ENCODE measurements at regions not wholly inside any gene's neighbourhood (a gene's known extent, or its start where the extent isn't known, plus 50 kb on each side); places are given as distances from the start of the nearest gene placed in this dataset.
"Not testable (repeated sequence)": the region's sequence is repeated elsewhere in the genome, so short reads cannot be mapped to it uniquely, and the experiment has no call there.

DNA sequence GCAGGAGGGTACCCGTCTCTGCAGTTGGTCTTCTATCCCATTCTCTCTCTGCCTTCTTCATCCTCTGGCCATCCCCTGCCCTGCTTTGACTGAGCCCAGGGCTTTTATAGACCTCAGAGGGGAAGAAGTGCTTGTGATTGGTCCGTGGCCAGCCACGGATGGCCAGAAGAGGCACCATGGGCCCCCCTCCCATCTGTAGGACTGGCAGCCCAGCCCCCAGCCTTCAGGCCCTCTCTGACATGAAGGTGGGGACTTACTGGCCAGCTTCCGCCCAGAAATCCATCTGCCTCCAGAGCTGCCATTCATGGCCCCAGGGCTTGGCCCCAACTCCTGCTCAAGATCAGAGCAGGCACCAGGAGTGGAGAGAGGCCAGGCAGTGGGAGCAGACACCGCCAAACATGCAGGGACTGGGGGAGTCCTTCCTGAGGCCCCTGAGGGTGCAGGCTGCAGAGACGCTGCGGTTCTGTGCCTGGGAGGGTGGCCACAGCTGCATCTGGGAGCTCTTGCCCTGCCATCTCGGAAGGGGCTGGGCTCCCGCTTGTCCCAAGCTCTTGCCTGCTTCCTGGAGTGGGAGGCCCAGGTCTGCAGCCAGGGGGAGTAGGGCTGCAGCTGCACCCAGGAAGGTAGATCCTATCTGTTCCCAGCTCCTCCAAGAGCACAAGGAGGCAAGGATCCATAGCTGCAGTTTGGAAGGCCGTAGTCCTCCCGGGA is 698.6 kb upstream of the B3GALT2 start:
- Histone ChIP-seq H3K9me3 (no peaks in the 10 kb centered on the region), H3K27ac (no peak overlapping the region), H3K4me1 (no peaks in the 10 kb centered on the region), H3K36me3 (no peaks in the 10 kb centered on the region), H3K27me3 (no peaks in the 10 kb centered on the region), H3K4me3 (replicated peaks in 1 of 3) (no peak overlapping the region)
- 93 to 97% methylated on average over 5 to 7 of the region's 11 CpGs for WGBS, 2 donors
- DNase-seq, result no peak
- intact Hi-C loops (cut with DNase I), result no loop called here
- TF ChIP-seq CTCF (IDR thresholded peaks at IDR 0.05), result no peak
- no peak for TF ChIP-seq POLR2A (IDR thresholded peaks at IDR 0.05)

- H3K27ac ChIP-seq; H3K4me1 ChIP-seq; intact Hi-C loops (cut with DNase I); H3K27me3 ChIP-seq; DNase-seq; H3K4me3 ChIP-seq (replicated peaks in 1 of 3); H3K9me3 ChIP-seq; H3K36me3 ChIP-seq: not testable (repeated sequence)
- 86 to 91% methylated on average over 1 of the region's 1 CpG for WGBS, 2 donors
These were observed 691.5 kb upstream of the B3GALT2 start for GRCh38 chr1:193877920-193878319.

- Histone ChIP-seq H3K9me3 (no peaks in the 10 kb centered on the region), H3K27me3 (no peaks in the 10 kb centered on the region), H3K4me3 (replicated peaks in 1 of 3) (no peak overlapping the region), H3K4me1 (no peaks in the 10 kb centered on the region), H3K36me3 (no peaks in the 10 kb centered on the region), H3K27ac (no peak overlapping the region)
- intact Hi-C loops (cut with DNase I), result no loop called here
- WGBS, 2 donors, result 81 to 90% methylated on average over 5 of the region's 5 CpGs
- no peak for DNase-seq
- TF ChIP-seq POLR2A (IDR thresholded peaks at IDR 0.05) (no peak), CTCF (IDR thresholded peaks at IDR 0.05) (no peak)
These were observed 682.0 kb upstream of the B3GALT2 start for GRCh38 chr1:193868425-193868824.

- DNase-seq, result no peak
- no peaks in the 10 kb centered on the region for H3K27me3 ChIP-seq
- 70 to 77% methylated on average over 6 of the region's 6 CpGs for WGBS, 2 donors
These were observed 669.8 kb upstream of the B3GALT2 start for GRCh38 chr1:193856261-193856660.

GRCh38 chr1:193850745-193851144 is 664.3 kb upstream of the B3GALT2 start:
- H3K27ac ChIP-seq, result no peak overlapping the region
- no peak overlapping the region for H3K4me3 ChIP-seq (replicated peaks in 1 of 3)
- 46 to 47% methylated on average over 2 of the region's 2 CpGs for WGBS, 2 donors
- no peaks in the 10 kb centered on the region for H3K9me3 ChIP-seq
- H3K4me1 ChIP-seq, result no peaks in the 10 kb centered on the region
- intact Hi-C loops (cut with DNase I), result no loop called here
- H3K36me3 ChIP-seq, result no peaks in the 10 kb centered on the region
- TF ChIP-seq POLR2A (IDR thresholded peaks at IDR 0.05) (no peak), CTCF (IDR thresholded peaks at IDR 0.05) (no peak)
- DNase-seq, result no peak
- H3K27me3 ChIP-seq, result no peaks in the 10 kb centered on the region

More at GRCh38 chr1:193856261-193856660, 669.8 kb upstream of the B3GALT2 start:
- intact Hi-C loops (cut with DNase I), result no loop called here
- Histone ChIP-seq H3K9me3 (no peaks in the 10 kb centered on the region), H3K36me3 (no peaks in the 10 kb centered on the region), H3K4me1 (no peaks in the 10 kb centered on the region), H3K27ac (no peak overlapping the region), H3K4me3 (replicated peaks in 1 of 3) (no peak overlapping the region)
- TF ChIP-seq POLR2A (IDR thresholded peaks at IDR 0.05) (no peak), CTCF (IDR thresholded peaks at IDR 0.05) (no peak)

All from thyroid gland (tissue), 4 donors.